IPS-15b (cell line): ENCODE measurements at regions not wholly inside any gene's neighbourhood (a gene's known extent, or its start where the extent isn't known, plus 50 kb on each side); places are given as distances from the start of the nearest gene placed in this dataset.
"Not testable (repeated sequence)": the region's sequence is repeated elsewhere in the genome, so short reads cannot be mapped to it uniquely, and the experiment has no call there.

Source experiments
- H3K27me3 ChIP-seq: one replicate; pipeline ENCODE4 v1.6.1; 2013; ENCODE audit warnings: low read length; ENCODE audit not compliant: control insufficient read depth, insufficient read depth
- H3K36me3 ChIP-seq: one replicate; pipeline ENCODE4 v1.6.1; 2013; ENCODE audit warnings: low read length; ENCODE audit not compliant: control insufficient read depth, insufficient read depth
- H3K4me1 ChIP-seq: one replicate; pipeline ENCODE4 v1.6.1; 2013; ENCODE audit warnings: mild to moderate bottlenecking, low read length; ENCODE audit not compliant: control insufficient read depth, insufficient read depth
- H3K4me3 ChIP-seq: one replicate; pipeline ENCODE4 v1.5.1; 2013; ENCODE audit warnings: low read depth, low read length
- H3K9ac ChIP-seq: one replicate; pipeline ENCODE4 v1.6.1; 2013; ENCODE audit warnings: low read depth, mild to moderate bottlenecking, low read length
- H3K9me3 ChIP-seq: one replicate; pipeline ENCODE4 v1.6.1; 2013; ENCODE audit warnings: mild to moderate bottlenecking, low read length; ENCODE audit not compliant: control insufficient read depth, insufficient read depth

GRCh38 chr4:125191232-125191631 is 123.5 kb upstream of the FAT4 start:
- H3K9me3 ChIP-seq, result no peaks in the 10 kb centered on the region
- H3K4me3 ChIP-seq, result no peak overlapping the region

GRCh38 chr4:125187226-125188176 is 127.3 kb upstream of the FAT4 start:
- no peak overlapping the region for H3K4me3 ChIP-seq
- no peak overlapping the region for H3K9ac ChIP-seq
- H3K9me3 ChIP-seq, result no peaks in the 10 kb centered on the region
- no peaks in the 10 kb centered on the region for H3K4me1 ChIP-seq
- no peaks in the 10 kb centered on the region for H3K36me3 ChIP-seq
- no peaks in the 10 kb centered on the region for H3K27me3 ChIP-seq

More at GRCh38 chr4:125191232-125191631, 123.5 kb upstream of the FAT4 start:
- H3K27me3 ChIP-seq, result no peaks in the 10 kb centered on the region
- no peaks in the 10 kb centered on the region for H3K36me3 ChIP-seq
- no peak overlapping the region for H3K9ac ChIP-seq
- H3K4me1 ChIP-seq, result no peaks in the 10 kb centered on the region

- Histone ChIP-seq H3K4me1 (no peaks in the 10 kb centered on the region), H3K36me3 (no peaks in the 10 kb centered on the region), H3K4me3 (no peak overlapping the region), H3K9me3 (no peaks in the 10 kb centered on the region), H3K9ac (no peak overlapping the region), H3K27me3 (no peaks in the 10 kb centered on the region)
Observed at GRCh38 chr4:125184116-125184515, 130.6 kb upstream of the FAT4 start.

GRCh38 chr4:125181804-125182203 is 133.0 kb upstream of the FAT4 start:
- Histone ChIP-seq H3K36me3 (no peaks in the 10 kb centered on the region), H3K9me3 (no peaks in the 10 kb centered on the region), H3K27me3 (no peaks in the 10 kb centered on the region), H3K4me1 (no peaks in the 10 kb centered on the region), H3K9ac (no peak overlapping the region), H3K4me3 (no peak overlapping the region)

GRCh38 chr4:125179727-125180126 is 135.0 kb upstream of the FAT4 start:
- Histone ChIP-seq H3K27me3 (no peaks in the 10 kb centered on the region), H3K9me3 (no peaks in the 10 kb centered on the region), H3K9ac (no peak overlapping the region), H3K4me3 (no peak overlapping the region), H3K4me1 (no peaks in the 10 kb centered on the region), H3K36me3 (no peaks in the 10 kb centered on the region)

GRCh38 chr4:125169192-125169591 is 145.6 kb upstream of the FAT4 start:
- Histone ChIP-seq H3K9me3 (no peaks in the 10 kb centered on the region), H3K27me3 (no peaks in the 10 kb centered on the region), H3K9ac (no peak overlapping the region), H3K36me3 (no peaks in the 10 kb centered on the region), H3K4me3 (no peak overlapping the region), H3K4me1 (no peaks in the 10 kb centered on the region)

GRCh38 chr4:125168531-125168930 is 146.2 kb upstream of the FAT4 start:
- Histone ChIP-seq H3K9me3 (no peaks in the 10 kb centered on the region), H3K4me3 (no peak overlapping the region), H3K9ac (no peak overlapping the region), H3K36me3 (no peaks in the 10 kb centered on the region), H3K4me1 (no peaks in the 10 kb centered on the region), H3K27me3 (no peaks in the 10 kb centered on the region)

- H3K36me3 ChIP-seq, H3K4me1 ChIP-seq: not testable (repeated sequence)
Observed at GRCh38 chr4:125166012-125166411, 148.7 kb upstream of the FAT4 start.

GRCh38 chr4:125159001-125159400 is 155.8 kb upstream of the FAT4 start:
- H3K4me3 ChIP-seq, result no peak overlapping the region
- H3K36me3 ChIP-seq, result no peaks in the 10 kb centered on the region
- no peak overlapping the region for H3K9ac ChIP-seq
- no peaks in the 10 kb centered on the region for H3K9me3 ChIP-seq
- no peaks in the 10 kb centered on the region for H3K27me3 ChIP-seq
- no peaks in the 10 kb centered on the region for H3K4me1 ChIP-seq

More at GRCh38 chr4:125166012-125166411, 148.7 kb upstream of the FAT4 start:
- not testable (repeated sequence) for H3K9me3 ChIP-seq, H3K27me3 ChIP-seq, H3K4me3 ChIP-seq, H3K9ac ChIP-seq

GRCh38 chr4:125155251-125155650 is 159.5 kb upstream of the FAT4 start:
- Histone ChIP-seq H3K36me3 (no peaks in the 10 kb centered on the region), H3K9ac (no peak overlapping the region), H3K9me3 (no peaks in the 10 kb centered on the region), H3K4me3 (no peak overlapping the region), H3K4me1 (no peaks in the 10 kb centered on the region), H3K27me3 (no peaks in the 10 kb centered on the region)

- Histone ChIP-seq H3K9me3 (no peaks in the 10 kb centered on the region), H3K9ac (no peak overlapping the region), H3K27me3 (no peaks in the 10 kb centered on the region)
Observed at GRCh38 chr4:125140966-125141495, 173.7 kb upstream of the FAT4 start.

GRCh38 chr4:125135652-125136051 is 179.1 kb upstream of the FAT4 start:
- Histone ChIP-seq H3K27me3 (no peaks in the 10 kb centered on the region), H3K4me3 (no peak overlapping the region), H3K36me3 (no peaks in the 10 kb centered on the region), H3K9me3 (no peaks in the 10 kb centered on the region), H3K4me1 (no peaks in the 10 kb centered on the region), H3K9ac (no peak overlapping the region)

More at GRCh38 chr4:125140966-125141495, 173.7 kb upstream of the FAT4 start:
- Histone ChIP-seq H3K4me1 (no peaks in the 10 kb centered on the region), H3K4me3 (no peak overlapping the region), H3K36me3 (no peaks in the 10 kb centered on the region)
